H1 (cell line): ENCODE measurements at regions not wholly inside any gene's neighbourhood (a gene's known extent, or its start where the extent isn't known, plus 50 kb on each side); places are given as distances from the start of the nearest gene placed in this dataset.

ENCODE experiments used
- CTCF ChIA-PET: fragments of 300-600 bp; sonication (Branson Sonifier 250); formaldehyde crosslinking; loops from one replicate; lab custom pipeline; 2021; ENCODE audit not compliant: partially characterized antibody; lab: Charles Lee
- POLR2A ChIA-PET: fragments of 300-600 bp; sonication (Branson Sonifier 250); formaldehyde crosslinking; loops from one replicate; lab custom pipeline; 2021; ENCODE audit warnings: inconsistent platforms; ENCODE audit not compliant: partially characterized antibody; lab: Charles Lee
- DNase-seq, 2 experiments: peaks; one replicate each; pipeline versions ENCODE4 v3.0.0 to v3.0.0-alpha.2; 2010 to 2022; ENCODE audit warnings: low spot score in 2 of 2, low read depth in 1 of 2, mixed read lengths in 1 of 2
- FAIRE-seq: peaks from 2 replicates; lab custom pipeline; 2011; peaks lifted over from hg19 to GRCh38; lab: Jason Lieb, UNC
- H2AFZ ChIP-seq: 2 replicates; pipeline ENCODE4 v1.8.1; 2012; ENCODE audit warnings: low read length, inconsistent platforms
- H2AK5ac ChIP-seq: 2 replicates; pipeline ENCODE4 v1.6.1; 2013; ENCODE audit warnings: low read depth, low read length
- H2BK120ac ChIP-seq: replicated peaks from 2 replicates; pipeline ENCODE3; 2013; ENCODE audit warnings: low read depth, low read length, inconsistent platforms
- H2BK12ac ChIP-seq: 2 replicates; pipeline ENCODE4 v1.6.1; 2013; ENCODE audit warnings: low read depth, low read length
- H2BK15ac ChIP-seq: 2 replicates; pipeline ENCODE4 v1.6.1; 2013; ENCODE audit warnings: low read length
- H2BK20ac ChIP-seq: 2 replicates; pipeline ENCODE4 v1.6.1; 2013; ENCODE audit warnings: low read length
- H2BK5ac ChIP-seq: 2 replicates; pipeline ENCODE4 v1.6.1; 2013; ENCODE audit warnings: low read depth, low read length
- H3K14ac ChIP-seq: 2 replicates; pipeline ENCODE4 v1.6.1; 2013; ENCODE audit warnings: inconsistent platforms; ENCODE audit not compliant: insufficient read length
- H3K18ac ChIP-seq: 2 replicates; pipeline ENCODE4 v1.6.1; 2013; ENCODE audit warnings: low read length; ENCODE audit errors: extremely low read depth
- H3K23ac ChIP-seq: 2 replicates; pipeline ENCODE4 v1.6.1; 2013; ENCODE audit warnings: inconsistent platforms; ENCODE audit not compliant: insufficient read length
- H3K23me2 ChIP-seq: 2 replicates; pipeline ENCODE4 v1.6.1; 2013; ENCODE audit warnings: low read depth, low read length
- H3K27ac ChIP-seq: 2 replicates; pipeline ENCODE4 v1.6.1; 2011; ENCODE audit warnings: low read depth, low read length, inconsistent platforms
- H3K27me3 ChIP-seq, 4 experiments: replicated peaks in 1 of 4; 1 replicate in 1 of 4; 2 replicates in 3 of 4; pipeline versions ENCODE4 v1.6.1 to v1.8.1; 2011 to 2013; ENCODE audit warnings: low read length in 3 of 4, mild to moderate bottlenecking in 3 of 4, inconsistent platforms in 2 of 4, mixed read lengths in 2 of 4, moderate library complexity in 1 of 4; ENCODE audit not compliant: control insufficient read depth in 3 of 4, insufficient read depth in 3 of 4; ENCODE audit errors: extremely low read depth in 1 of 4
- H3K36me3 ChIP-seq, 4 experiments: 2 replicates each; pipeline versions ENCODE4 v1.6.1 to v1.8.1; 2011 to 2013; ENCODE audit warnings: mild to moderate bottlenecking in 4 of 4, low read length in 3 of 4, moderate library complexity in 2 of 4, control low read depth in 1 of 4, inconsistent platforms in 1 of 4; ENCODE audit not compliant: insufficient read depth in 4 of 4, control insufficient read depth in 2 of 4
- H3K4ac ChIP-seq: replicated peaks from 2 replicates; pipeline ENCODE3; 2013; ENCODE audit warnings: low read length, low read depth, mixed read lengths, inconsistent platforms; ENCODE audit not compliant: insufficient read length
- H3K4me1 ChIP-seq, 4 experiments: replicated peaks in 1 of 4; 1 replicate in 1 of 4; 2 replicates in 3 of 4; pipeline versions ENCODE4 v1.6.1 to v1.8.1; 2011 to 2013; ENCODE audit warnings: low read length in 3 of 4, inconsistent platforms in 2 of 4, mixed read lengths in 1 of 4; ENCODE audit not compliant: insufficient read depth in 4 of 4, control insufficient read depth in 3 of 4
- H3K4me2 ChIP-seq, 2 experiments: 2 replicates each; pipeline versions ENCODE4 v1.6.1 to v1.8.1; 2011 to 2013; ENCODE audit warnings: low read depth in 2 of 2, low read length in 2 of 2, control low read depth in 1 of 2, inconsistent platforms in 1 of 2, mild to moderate bottlenecking in 1 of 2; ENCODE audit not compliant: insufficient read depth in 1 of 2
- H3K4me3 ChIP-seq, 4 experiments: fragments of 200-600, 300-600 bp in 1 of 4; sonication (generic), shearing (Covaris generic), sonication (Bioruptor Twin) in 1 of 4; 2 replicates each; pipeline versions ENCODE4 v1.5.1 to v1.8.1; 2011 to 2016; ENCODE audit warnings: low read length in 4 of 4, low read depth in 3 of 4, control low read depth in 2 of 4, inconsistent platforms in 2 of 4, mild to moderate bottlenecking in 2 of 4, mixed read lengths in 1 of 4, moderate library complexity in 1 of 4; ENCODE audit not compliant: insufficient read depth in 2 of 4; ENCODE audit errors: extremely low read depth in 1 of 4
- H3K56ac ChIP-seq: replicated peaks from 2 replicates; pipeline ENCODE3; 2013; ENCODE audit warnings: low read depth, mild to moderate bottlenecking, mixed read lengths, low read length, inconsistent platforms; ENCODE audit not compliant: insufficient read length
- H3K79me1 ChIP-seq: 2 replicates; pipeline ENCODE4 v1.6.1; 2013; ENCODE audit warnings: low read depth, low read length, control low read depth
- H3K79me2 ChIP-seq, 2 experiments: 2 replicates each; pipeline versions ENCODE4 v1.6.1 to v1.8.1; 2012 to 2013; ENCODE audit warnings: low read length in 2 of 2, mild to moderate bottlenecking in 2 of 2, inconsistent platforms in 1 of 2; ENCODE audit not compliant: insufficient read depth in 2 of 2, control insufficient read depth in 1 of 2
- H3K9ac ChIP-seq, 4 experiments: replicated peaks in 1 of 4; 1 replicate in 1 of 4; 2 replicates in 3 of 4; pipeline versions ENCODE4 v1.6.1 to v1.8.1; 2011 to 2013; ENCODE audit warnings: low read depth in 3 of 4, low read length in 3 of 4, control low read depth in 2 of 4, mild to moderate bottlenecking in 2 of 4, moderate library complexity in 2 of 4, inconsistent platforms in 1 of 4; ENCODE audit errors: extremely low read depth in 1 of 4
- H3K9me3 ChIP-seq, 2 experiments: 2 replicates each; pipeline versions ENCODE4 v1.6.1 to v1.8.1; 2012 to 2013; ENCODE audit warnings: mild to moderate bottlenecking in 2 of 2, moderate library complexity in 2 of 2, control low read depth in 1 of 2, inconsistent platforms in 1 of 2, low read depth in 1 of 2, low read length in 1 of 2, mixed read lengths in 1 of 2; ENCODE audit not compliant: insufficient read depth in 2 of 2
- H4K20me1 ChIP-seq, 2 experiments: replicated peaks in 1 of 2; 2 replicates each; pipeline versions ENCODE3 to v1.8.1; 2011 to 2013; ENCODE audit warnings: inconsistent platforms in 2 of 2, low read length in 2 of 2, mild to moderate bottlenecking in 1 of 2; ENCODE audit not compliant: insufficient read depth in 2 of 2, control insufficient read depth in 1 of 2
- H4K5ac ChIP-seq: 2 replicates; pipeline ENCODE4 v1.6.1; 2013; ENCODE audit warnings: low read length, low read depth, mixed read lengths, inconsistent platforms; ENCODE audit not compliant: insufficient read length
- H4K8ac ChIP-seq: 2 replicates; pipeline ENCODE4 v1.8.0; 2013; ENCODE audit warnings: mild to moderate bottlenecking, moderate library complexity, low read length, inconsistent platforms; ENCODE audit not compliant: insufficient read depth; ENCODE audit errors: extremely low read depth
- H4K91ac ChIP-seq: replicated peaks from 2 replicates; pipeline ENCODE3; 2013; ENCODE audit warnings: low read length, mixed read lengths, inconsistent platforms; ENCODE audit not compliant: insufficient read length
- ASH2L ChIP-seq: fragments of 200-600, 300-600 bp; sonication (generic); IDR thresholded peaks from one replicate; pipeline ENCODE4 v1.7.1; 2017; ENCODE audit warnings: low read length
- BCL11A ChIP-seq, 2 experiments: IDR thresholded peaks; one replicate each; pipeline ENCODE4 v1.6.1; 2011; ENCODE audit warnings: low read depth in 2 of 2, low read length in 2 of 2, mild to moderate bottlenecking in 2 of 2
- CTBP2 ChIP-seq: IDR thresholded peaks from 2 replicates; pipeline ENCODE4 v1.7.0; 2011; ENCODE audit warnings: borderline replicate concordance, mild to moderate bottlenecking, moderate library complexity, mixed read lengths, low read length; ENCODE audit not compliant: insufficient read depth, insufficient read length
- EP300 ChIP-seq, 2 experiments: IDR thresholded peaks; 1 replicate in 1 of 2; 2 replicates in 1 of 2; pipeline ENCODE4 v1.6.1; 2011 to 2012; ENCODE audit warnings: low read depth in 2 of 2, low read length in 2 of 2, mild to moderate bottlenecking in 2 of 2, borderline replicate concordance in 1 of 2, inconsistent platforms in 1 of 2, moderate library complexity in 1 of 2
- FOSL1 ChIP-seq: IDR thresholded peaks from 2 replicates; pipeline ENCODE4 v1.6.1; 2011; ENCODE audit warnings: mild to moderate bottlenecking, low read depth, low read length, moderate library complexity; ENCODE audit not compliant: insufficient read depth
- HDAC6 ChIP-seq: IDR thresholded peaks from one replicate; pipeline ENCODE4 v1.7.1; 2012; ENCODE audit warnings: low read depth, mild to moderate bottlenecking, inconsistent platforms, low read length, moderate library complexity
- JUN ChIP-seq: IDR thresholded peaks from 2 replicates; pipeline ENCODE4 v1.6.1; 2011; ENCODE audit warnings: low read depth, mild to moderate bottlenecking, improper control_type of control experiment, low read length
- KDM4A ChIP-seq: IDR thresholded peaks from one replicate; pipeline ENCODE4 v1.7.1; 2012; ENCODE audit warnings: low read depth, mild to moderate bottlenecking, moderate library complexity, low read length, inconsistent platforms; ENCODE audit not compliant: severe bottlenecking
- POLR2AphosphoS5 ChIP-seq: IDR thresholded peaks from 2 replicates; pipeline ENCODE4 v1.6.1; 2011; ENCODE audit warnings: low read depth, low read length
- RBBP5 ChIP-seq: IDR thresholded peaks from 2 replicates; pipeline ENCODE4 v1.7.1; 2012; ENCODE audit warnings: low read depth, mild to moderate bottlenecking, inconsistent platforms, low read length, moderate library complexity, borderline replicate concordance
- SIX5 ChIP-seq: IDR thresholded peaks from 2 replicates; pipeline ENCODE4 v1.6.1; 2011; ENCODE audit warnings: mild to moderate bottlenecking, low read depth, low read length
- SP2 ChIP-seq: IDR thresholded peaks from 2 replicates; pipeline ENCODE4 v1.6.1; 2012; ENCODE audit warnings: mild to moderate bottlenecking, low read length, inconsistent platforms
- SUZ12 ChIP-seq: fragments of 200-600 bp; sonication (generic); IDR thresholded peaks from 2 replicates; pipeline ENCODE4 v1.6.1; 2012; ENCODE audit warnings: mild to moderate bottlenecking, inconsistent platforms, low read length, moderate library complexity, mixed read lengths
- YY1 ChIP-seq: IDR thresholded peaks from 2 replicates; pipeline ENCODE4 v1.6.1; 2011; ENCODE audit warnings: low read depth, mild to moderate bottlenecking, low read length
- WGBS, 2 experiments: shearing (Covaris generic) in 1 of 2; methylation state at CpG; one replicate each; pipeline versions ENCODE4 v1.1.6 to v1.1.7; 2013 to 2015; ENCODE audit warnings: low lambda C conversion rate in 2 of 2, mixed read lengths in 2 of 2, inconsistent platforms in 1 of 2, low coverage in 1 of 2, missing lambda C conversion rate in 1 of 2; ENCODE audit not compliant: insufficient replicate concordance in 2 of 2, insufficient coverage in 1 of 2, insufficient read length in 1 of 2; ENCODE audit errors: extremely low coverage in 1 of 2, missing lambda C conversion rate in 1 of 2; 5-methylcytosine and 5-hydroxymethylcytosine counted together
- TF ChIP-seq, protein P1 (sequence below): IDR thresholded peaks from 2 replicates; pipeline ENCODE4 v1.6.1; 2011; ENCODE audit warnings: low read depth, mild to moderate bottlenecking, low read length; ENCODE audit not compliant: insufficient read depth

GRCh38 chr2:163314712-163315111 lies 421.1 kb downstream of the FIGN start:
- Histone ChIP-seq H4K8ac (no peak overlapping the region), H3K27me3 (no peaks in the 10 kb centered on the region), H3K56ac (no peak overlapping the region), H3K79me1 (no peaks in the 10 kb centered on the region), H2AK5ac (no peak overlapping the region), H3K4me3 (no peak overlapping the region), H3K4me2 (no peak overlapping the region), H2AFZ (no peak overlapping the region), H2BK120ac (no peak overlapping the region), H3K79me2 (no peaks in the 10 kb centered on the region), H2BK20ac (no peak overlapping the region), H3K18ac (no peak overlapping the region), H3K23ac (no peak overlapping the region), H4K5ac (no peak overlapping the region), H3K9me3 (no peaks in the 10 kb centered on the region), H3K14ac (no peak overlapping the region), H4K91ac (no peak overlapping the region), H3K4ac (no peak overlapping the region), H2BK15ac (no peak overlapping the region), H3K23me2 (no peaks in the 10 kb centered on the region), H4K20me1 (no peaks in the 10 kb centered on the region), H3K27ac (no peak overlapping the region), H3K9ac (no peak overlapping the region), H3K4me1 (no peaks in the 10 kb centered on the region), H2BK12ac (no peak overlapping the region), H3K36me3 (no peaks in the 10 kb centered on the region), H2BK5ac (no peak overlapping the region)
- FAIRE-seq (no peak), DNase-seq (no peak)
- 88% methylated on average over 2 of the region's 2 CpGs; no CpG with 5 or more reads in 1 of the 2 experiments for WGBS, 2 experiments
- ChIA-PET POLR2A (no interaction called here), CTCF (no interaction called here)
- TF ChIP-seq HDAC6 (no peak), POLR2AphosphoS5 (no peak), SP2 (no peak), RBBP5 (no peak), SUZ12 (no peak), ASH2L (no peak), JUN (no peak), YY1 (no peak), EP300 (IDR thresholded peaks at IDR 0.05; ENCODE audit: borderline replicate concordance in 1 of 2, low read depth in 2 of 2, low read length in 2 of 2) (no peak), SIX5 (no peak), CTBP2 (no peak), FOSL1 (no peak), BCL11A (IDR thresholded peaks at IDR 0.05; ENCODE audit: low read depth in 2 of 2, low read length in 2 of 2) (no peak), KDM4A (no peak)
- TF ChIP-seq, protein P1, sequence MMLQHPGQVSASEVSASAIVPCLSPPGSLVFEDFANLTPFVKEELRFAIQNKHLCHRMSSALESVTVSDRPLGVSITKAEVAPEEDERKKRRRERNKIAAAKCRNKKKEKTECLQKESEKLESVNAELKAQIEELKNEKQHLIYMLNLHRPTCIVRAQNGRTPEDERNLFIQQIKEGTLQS, result no peak
